K562 (cell line): ENCODE measurements at regions not wholly inside any gene's neighbourhood (a gene's known extent, or its start where the extent isn't known, plus 50 kb on each side); places are given as distances from the start of the nearest gene placed in this dataset.

Source experiments
- ATAC-seq: fragments of 200-7000 bp; cut with Tn5 transposase; 3 replicates; pipeline ENCODE4 v1.9.1; 2020; ENCODE audit warnings: moderate library complexity
- BruUV-seq: library from RNA; stranded (reverse); fragments of 400-500 nt; replicated peaks from 2 replicates; lab custom pipeline; 2021; lab: Mats Ljungman, UMichigan
- CTCF ChIA-PET: fragments of 300-600 bp; formaldehyde crosslinking; extraction: SDS; loops from one replicate; lab custom pipeline; 2021; ENCODE audit warnings: low intra/inter-chr PET ratio; lab: Yijun Ruan, JAX
- POLR2A ChIA-PET: fragments of 300-600, 350-650 bp; sonication (Branson Sonifier 250); formaldehyde crosslinking; extraction: SDS; loops from one replicate; lab custom pipeline; 2021; ENCODE audit warnings: antibody characterized with exemption, inconsistent platforms; lab: Yijun Ruan, JAX
- DNase-seq, 4 experiments: peaks; one replicate each; pipeline versions ENCODE4 v3.0.0 to v3.0.0-alpha.2; 2011 to 2018; ENCODE audit warnings: low spot score in 3 of 4, mixed read lengths in 3 of 4; ENCODE audit errors: extremely low read depth in 1 of 4
- FAIRE-seq: peaks from 2 replicates; lab custom pipeline; 2011; peaks lifted over from hg19 to GRCh38; lab: Jason Lieb, UNC
- H2AFZ ChIP-seq: 2 replicates; pipeline ENCODE4 v1.6.0; 2011; ENCODE audit warnings: low read depth, low read length, control low read depth, inconsistent platforms
- H3K27ac ChIP-seq: fragments of 200-600 bp; 3 replicates; pipeline ENCODE4 v1.8.0; 2011; ENCODE audit warnings: low read depth, mild to moderate bottlenecking, control low read depth, inconsistent platforms, low read length, moderate library complexity, mixed read lengths; ENCODE audit errors: extremely low read depth
- H3K27me3 ChIP-seq, 2 experiments: fragments of 300-600 bp in 1 of 2; 2 replicates in 1 of 2; 3 replicates in 1 of 2; pipeline versions ENCODE4 v1.6.0 to v1.8.0; 2011; ENCODE audit warnings: inconsistent platforms in 2 of 2, low read length in 2 of 2, mild to moderate bottlenecking in 1 of 2, mixed read lengths in 1 of 2, moderate library complexity in 1 of 2; ENCODE audit not compliant: control insufficient read depth in 2 of 2, insufficient read depth in 2 of 2
- H3K36me3 ChIP-seq: fragments of 300-600 bp; 3 replicates; pipeline ENCODE4 v1.8.0; 2011; ENCODE audit warnings: mild to moderate bottlenecking, low read length, inconsistent platforms; ENCODE audit not compliant: control insufficient read depth, insufficient read depth
- H3K4me1 ChIP-seq, 2 experiments: fragments of 200-600 bp in 1 of 2; replicated peaks in 1 of 2; 2 replicates in 1 of 2; 3 replicates in 1 of 2; pipeline versions ENCODE4 v1.5.1 to v1.8.0; 2011; ENCODE audit warnings: inconsistent platforms in 2 of 2, low read length in 2 of 2, mild to moderate bottlenecking in 1 of 2, mixed read lengths in 1 of 2, moderate library complexity in 1 of 2; ENCODE audit not compliant: control insufficient read depth in 2 of 2, insufficient read depth in 2 of 2
- H3K4me2 ChIP-seq: 2 replicates; pipeline ENCODE4 v1.6.1; 2011; ENCODE audit warnings: low read length, control low read depth, inconsistent platforms, mixed read lengths; ENCODE audit not compliant: insufficient read depth
- H3K4me3 ChIP-seq: fragments of 200-600 bp; sonication (generic), shearing (Covaris generic); 2 replicates; pipeline ENCODE4 v1.5.1; 2016; ENCODE audit warnings: control low read depth, inconsistent platforms
- H3K79me2 ChIP-seq: fragments of 200-600 bp; 3 replicates; pipeline ENCODE4 v1.8.0; 2011; ENCODE audit warnings: low read length, inconsistent platforms; ENCODE audit not compliant: control insufficient read depth, insufficient read depth
- H3K9ac ChIP-seq, 2 experiments: 2 replicates each; pipeline versions ENCODE4 v1.6.0 to v1.6.1; 2011; ENCODE audit warnings: low read depth in 2 of 2, low read length in 2 of 2, control low read depth in 1 of 2, inconsistent platforms in 1 of 2, mild to moderate bottlenecking in 1 of 2, mixed read lengths in 1 of 2; ENCODE audit not compliant: insufficient read depth in 1 of 2
- H3K9me1 ChIP-seq: one replicate; pipeline ENCODE4 v1.6.0; 2011; ENCODE audit warnings: inconsistent platforms, mild to moderate bottlenecking, low read length, moderate library complexity; ENCODE audit not compliant: control insufficient read depth, insufficient read depth
- H3K9me3 ChIP-seq: replicated peaks from 2 replicates; pipeline ENCODE4 v1.5.1; 2011; ENCODE audit warnings: low read depth, low read length, inconsistent platforms; ENCODE audit not compliant: control insufficient read depth, insufficient read depth
- H4K20me1 ChIP-seq: replicated peaks from 2 replicates; pipeline ENCODE4 v1.6.1; 2011; ENCODE audit warnings: low read length, inconsistent platforms, mixed read lengths; ENCODE audit not compliant: control insufficient read depth, insufficient read depth
- CBX1 ChIP-seq: sonication (generic); IDR thresholded peaks from 2 replicates; pipeline ENCODE4 v1.6.1; 2016; ENCODE audit warnings: antibody characterized with exemption, low read depth, mild to moderate bottlenecking
- DPF2 ChIP-seq: fragments of 450-650 bp; IDR thresholded peaks from 2 replicates; pipeline ENCODE4 v1.6.1; 2016
- KAT2B ChIP-seq: IDR thresholded peaks from one replicate; pipeline ENCODE4 v1.6.1; 2012; ENCODE audit warnings: low read depth, mild to moderate bottlenecking, control low read depth, inconsistent platforms, low read length, moderate library complexity
- RBM34 ChIP-seq: fragments of 200-400 bp; formaldehyde crosslinking; IDR thresholded peaks from 2 replicates; pipeline ENCODE4 v1.6.1; 2018; ENCODE audit warnings: low read length, borderline replicate concordance; ENCODE audit not compliant: insufficient read depth
- SOX6 ChIP-seq: fragments of 450-650 bp; IDR thresholded peaks from 2 replicates; pipeline ENCODE4 v1.6.1; 2014; ENCODE audit warnings: mild to moderate bottlenecking
- SRSF9 ChIP-seq: fragments of 200-400 bp; formaldehyde crosslinking; IDR thresholded peaks from 2 replicates; pipeline ENCODE4 v1.6.1; 2017; ENCODE audit warnings: low read depth, low read length, borderline replicate concordance
- SUPT5H ChIP-seq: fragments of 450-650 bp; IDR thresholded peaks from 2 replicates; pipeline ENCODE4 v1.6.1; 2016
- TRIM24 ChIP-seq, 2 experiments: fragments of 450-650 bp; IDR thresholded peaks; 2 replicates each; pipeline ENCODE4 v1.6.1; 2016
- ZNF668 ChIP-seq: fragments of 250-450 bp; sonication (Bioruptor Pico); IDR thresholded peaks from 2 replicates; pipeline ENCODE4 v1.8.0; 2022; ENCODE audit warnings: mild to moderate bottlenecking, inconsistent platforms
- ZNF696 ChIP-seq: fragments of 250-450 bp; sonication (Bioruptor Pico); conservative IDR thresholded peaks from 2 replicates; pipeline ENCODE4 v1.4.0; 2020; ENCODE audit warnings: mild to moderate bottlenecking, moderate library complexity
- WGBS: fragments of 100-300 bp; shearing (Covaris generic); methylation state at CpG from one replicate; pipeline ENCODE4 v1.1.6; 2016; ENCODE audit warnings: low coverage, mixed read lengths; ENCODE audit not compliant: insufficient coverage; ENCODE audit errors: missing lambda C conversion rate; 5-methylcytosine and 5-hydroxymethylcytosine counted together
- in situ Hi-C: fragments of 300-500 bp; cut with MboI; formaldehyde crosslinking; loops from 4 replicates; pipeline ENCODE4 v1.15.0; 2018; ENCODE audit warnings: inconsistent platforms, mixed read lengths
- intact Hi-C: fragments of 100-400 bp; cut with micrococcal nuclease; formaldehyde crosslinking; loops from 2 replicates; pipeline ENCODE4 v1.14.2; 2022
- TF ChIP-seq, protein P1 (sequence below): sonication (generic); formaldehyde crosslinking; IDR thresholded peaks from 2 replicates; pipeline ENCODE4 v1.8.1; 2022; ENCODE audit warnings: missing genetic modification reagents
- TF ChIP-seq, protein P2 (sequence below): fragments of 200-800 bp; sonication (Bioruptor generic); IDR thresholded peaks from 2 replicates; pipeline ENCODE4 v1.6.1; 2017; ENCODE audit warnings: missing genetic modification characterization, missing compliant biosample characterization
- TF ChIP-seq, protein P3 (sequence below): sonication (generic); IDR thresholded peaks from 2 replicates; pipeline ENCODE4 v1.6.1; 2016
- TF ChIP-seq, protein P4 (sequence below): sonication (generic); formaldehyde crosslinking; IDR thresholded peaks from 2 replicates; pipeline ENCODE4 v1.8.1; 2023; ENCODE audit warnings: missing genetic modification reagents, mild to moderate bottlenecking, borderline replicate concordance

DNA sequence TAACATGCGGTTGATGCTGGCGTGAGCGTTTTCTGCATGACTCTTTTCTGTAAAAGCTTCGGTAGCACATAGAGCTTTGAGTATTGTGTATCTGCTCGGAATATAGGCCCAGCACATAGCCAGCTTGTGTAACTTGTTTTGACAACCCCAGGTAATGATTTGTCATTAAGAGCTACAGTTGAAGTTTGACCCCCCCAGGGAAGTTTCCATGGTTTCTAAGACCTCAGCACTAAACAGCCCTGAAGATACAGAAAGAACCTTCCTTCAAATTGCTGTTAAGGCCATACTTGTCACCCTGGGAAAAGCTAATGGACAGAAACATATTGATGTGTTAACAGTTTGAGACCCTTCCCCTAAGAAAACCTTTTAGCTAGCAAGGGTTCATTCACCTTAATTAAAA is 380.7 kb downstream of the PRDM2 start:
- H3K9ac ChIP-seq, result no peak overlapping the region
- no peaks in the 10 kb centered on the region for H4K20me1 ChIP-seq
- H3K4me3 ChIP-seq, result no peak overlapping the region
- ChIA-PET CTCF (no interaction called here), POLR2A (interaction anchor here (0.6 to 1.6 kb wide), 3 partner anchors 16 to 960 kb away, joined by 3 read pairs; no protein-coding TSS in a partner anchor)
- H3K9me1 ChIP-seq, result no peaks in the 10 kb centered on the region
- peaks cover 11 to 20% of the 10 kb centered on the region in 2 experiments for H3K27me3 ChIP-seq
- in situ Hi-C loops, result no loop called here
- H3K27ac ChIP-seq, result no peak overlapping the region
- no peaks in the 10 kb centered on the region for H3K79me2 ChIP-seq
- H3K9me3 ChIP-seq, result no peaks in the 10 kb centered on the region
- BruUV-seq, result no TSS peak
- WGBS, result 1% methylated on average over 5 of the region's 5 CpGs
- no peaks in the 10 kb centered on the region for H3K36me3 ChIP-seq
- H3K4me1 ChIP-seq, result no peaks in the 10 kb centered on the region
- DNase-seq, result no peak
- H3K4me2 ChIP-seq, result no peak overlapping the region
- FAIRE-seq, result no peak
- TF ChIP-seq ZNF668 (CRISPR knock-in tag), result no peak
- TF ChIP-seq SOX6, result no peak
- no peak for TF ChIP-seq SRSF9
- no peak for TF ChIP-seq TRIM24 (IDR thresholded peaks at IDR 0.05)
- TF ChIP-seq SUPT5H, result no peak
- TF ChIP-seq ZNF696 (CRISPR knock-in tag), result no peak
- TF ChIP-seq, protein P1, sequence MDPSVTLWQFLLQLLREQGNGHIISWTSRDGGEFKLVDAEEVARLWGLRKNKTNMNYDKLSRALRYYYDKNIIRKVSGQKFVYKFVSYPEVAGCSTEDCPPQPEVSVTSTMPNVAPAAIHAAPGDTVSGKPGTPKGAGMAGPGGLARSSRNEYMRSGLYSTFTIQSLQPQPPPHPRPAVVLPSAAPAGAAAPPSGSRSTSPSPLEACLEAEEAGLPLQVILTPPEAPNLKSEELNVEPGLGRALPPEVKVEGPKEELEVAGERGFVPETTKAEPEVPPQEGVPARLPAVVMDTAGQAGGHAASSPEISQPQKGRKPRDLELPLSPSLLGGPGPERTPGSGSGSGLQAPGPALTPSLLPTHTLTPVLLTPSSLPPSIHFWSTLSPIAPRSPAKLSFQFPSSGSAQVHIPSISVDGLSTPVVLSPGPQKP, result no peak
- no peak for TF ChIP-seq CBX1
- TF ChIP-seq, protein P2, sequence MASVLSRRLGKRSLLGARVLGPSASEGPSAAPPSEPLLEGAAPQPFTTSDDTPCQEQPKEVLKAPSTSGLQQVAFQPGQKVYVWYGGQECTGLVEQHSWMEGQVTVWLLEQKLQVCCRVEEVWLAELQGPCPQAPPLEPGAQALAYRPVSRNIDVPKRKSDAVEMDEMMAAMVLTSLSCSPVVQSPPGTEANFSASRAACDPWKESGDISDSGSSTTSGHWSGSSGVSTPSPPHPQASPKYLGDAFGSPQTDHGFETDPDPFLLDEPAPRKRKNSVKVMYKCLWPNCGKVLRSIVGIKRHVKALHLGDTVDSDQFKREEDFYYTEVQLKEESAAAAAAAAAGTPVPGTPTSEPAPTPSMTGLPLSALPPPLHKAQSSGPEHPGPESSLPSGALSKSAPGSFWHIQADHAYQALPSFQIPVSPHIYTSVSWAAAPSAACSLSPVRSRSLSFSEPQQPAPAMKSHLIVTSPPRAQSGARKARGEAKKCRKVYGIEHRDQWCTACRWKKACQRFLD (CRISPR knock-in tag), result no peak
- TF ChIP-seq, protein P3, sequence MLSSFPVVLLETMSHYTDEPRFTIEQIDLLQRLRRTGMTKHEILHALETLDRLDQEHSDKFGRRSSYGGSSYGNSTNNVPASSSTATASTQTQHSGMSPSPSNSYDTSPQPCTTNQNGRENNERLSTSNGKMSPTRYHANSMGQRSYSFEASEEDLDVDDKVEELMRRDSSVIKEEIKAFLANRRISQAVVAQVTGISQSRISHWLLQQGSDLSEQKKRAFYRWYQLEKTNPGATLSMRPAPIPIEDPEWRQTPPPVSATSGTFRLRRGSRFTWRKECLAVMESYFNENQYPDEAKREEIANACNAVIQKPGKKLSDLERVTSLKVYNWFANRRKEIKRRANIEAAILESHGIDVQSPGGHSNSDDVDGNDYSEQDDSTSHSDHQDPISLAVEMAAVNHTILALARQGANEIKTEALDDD, result no peak
- TF ChIP-seq KAT2B, result no peak
- TF ChIP-seq RBM34, result no peak
- TF ChIP-seq, protein P4, sequence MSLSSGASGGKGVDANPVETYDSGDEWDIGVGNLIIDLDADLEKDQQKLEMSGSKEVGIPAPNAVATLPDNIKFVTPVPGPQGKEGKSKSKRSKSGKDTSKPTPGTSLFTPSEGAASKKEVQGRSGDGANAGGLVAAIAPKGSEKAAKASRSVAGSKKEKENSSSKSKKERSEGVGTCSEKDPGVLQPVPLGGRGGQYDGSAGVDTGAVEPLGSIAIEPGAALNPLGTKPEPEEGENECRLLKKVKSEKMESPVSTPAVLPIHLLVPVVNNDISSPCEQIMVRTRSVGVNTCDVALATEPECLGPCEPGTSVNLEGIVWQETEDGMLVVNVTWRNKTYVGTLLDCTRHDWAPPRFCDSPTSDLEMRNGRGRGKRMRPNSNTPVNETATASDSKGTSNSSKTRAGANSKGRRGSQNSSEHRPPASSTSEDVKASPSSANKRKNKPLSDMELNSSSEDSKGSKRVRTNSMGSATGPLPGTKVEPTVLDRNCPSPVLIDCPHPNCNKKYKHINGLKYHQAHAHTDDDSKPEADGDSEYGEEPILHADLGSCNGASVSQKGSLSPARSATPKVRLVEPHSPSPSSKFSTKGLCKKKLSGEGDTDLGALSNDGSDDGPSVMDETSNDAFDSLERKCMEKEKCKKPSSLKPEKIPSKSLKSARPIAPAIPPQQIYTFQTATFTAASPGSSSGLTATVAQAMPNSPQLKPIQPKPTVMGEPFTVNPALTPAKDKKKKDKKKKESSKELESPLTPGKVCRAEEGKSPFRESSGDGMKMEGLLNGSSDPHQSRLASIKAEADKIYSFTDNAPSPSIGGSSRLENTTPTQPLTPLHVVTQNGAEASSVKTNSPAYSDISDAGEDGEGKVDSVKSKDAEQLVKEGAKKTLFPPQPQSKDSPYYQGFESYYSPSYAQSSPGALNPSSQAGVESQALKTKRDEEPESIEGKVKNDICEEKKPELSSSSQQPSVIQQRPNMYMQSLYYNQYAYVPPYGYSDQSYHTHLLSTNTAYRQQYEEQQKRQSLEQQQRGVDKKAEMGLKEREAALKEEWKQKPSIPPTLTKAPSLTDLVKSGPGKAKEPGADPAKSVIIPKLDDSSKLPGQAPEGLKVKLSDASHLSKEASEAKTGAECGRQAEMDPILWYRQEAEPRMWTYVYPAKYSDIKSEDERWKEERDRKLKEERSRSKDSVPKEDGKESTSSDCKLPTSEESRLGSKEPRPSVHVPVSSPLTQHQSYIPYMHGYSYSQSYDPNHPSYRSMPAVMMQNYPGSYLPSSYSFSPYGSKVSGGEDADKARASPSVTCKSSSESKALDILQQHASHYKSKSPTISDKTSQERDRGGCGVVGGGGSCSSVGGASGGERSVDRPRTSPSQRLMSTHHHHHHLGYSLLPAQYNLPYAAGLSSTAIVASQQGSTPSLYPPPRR (CRISPR knock-in tag), result no peak
- TF ChIP-seq DPF2, result no peak
- H2AFZ ChIP-seq, result no peak overlapping the region
- ATAC-seq, result no peak
- intact Hi-C loops, result no loop called here
